Cardiac muscle cell (in vitro differentiated cells and primary cell): ENCODE measurements at regions not wholly inside any gene's neighbourhood (a gene's known extent, or its start where the extent isn't known, plus 50 kb on each side); places are given as distances from the start of the nearest gene placed in this dataset.

ENCODE experiments used
- DNase-seq, 2 donors: peaks; one replicate each; pipeline versions ENCODE4 v3.0.0 to v3.0.0-alpha.2; 2010 to 2017; ENCODE audit warnings: low read depth in 1 of 2, low spot score in 1 of 2
- H3K27ac ChIP-seq: fragments of 200-600 bp; sonication (generic); 2 replicates; pipeline ENCODE4 v1.5.1; 2016
- H3K27me3 ChIP-seq: fragments of 200-600 bp; sonication (generic); 2 replicates; pipeline ENCODE4 v1.6.0; 2016; ENCODE audit warnings: control low read depth
- H3K36me3 ChIP-seq: fragments of 200-600 bp; sonication (generic); 2 replicates; pipeline ENCODE4 v1.5.1; 2016; ENCODE audit warnings: control low read depth
- H3K4me1 ChIP-seq: fragments of 200-600 bp; sonication (generic); 2 replicates; pipeline ENCODE4 v1.8.1; 2017; ENCODE audit warnings: low read depth, mild to moderate bottlenecking, mixed run types
- H3K4me3 ChIP-seq: fragments of 200-600 bp; sonication (generic); 2 replicates; pipeline ENCODE4 v1.5.1; 2016; ENCODE audit warnings: mild to moderate bottlenecking
- H3K9me3 ChIP-seq: fragments of 200-600 bp; sonication (generic); 2 replicates; pipeline ENCODE4 v1.5.1; 2017; ENCODE audit warnings: low read depth, mild to moderate bottlenecking, control low read depth
- TF ChIP-seq, protein P1 (sequence below): IDR thresholded peaks from 2 replicates; pipeline ENCODE4 v1.5.1; 2012; ENCODE audit warnings: low read depth, mild to moderate bottlenecking, low read length

GRCh38 chr7:46630031-46630430 lies 709.0 kb upstream of the IGFBP3 start:
- Histone ChIP-seq H3K9me3 (no peaks in the 10 kb centered on the region), H3K27me3 (no peaks in the 10 kb centered on the region), H3K4me1 (peaks cover 2% of the 10 kb centered on the region), H3K27ac (no peak overlapping the region), H3K36me3 (no peaks in the 10 kb centered on the region), H3K4me3 (no peak overlapping the region)
- peak in 1 of 2 donors; percentile 15 for DNase-seq
- TF ChIP-seq, protein P1, sequence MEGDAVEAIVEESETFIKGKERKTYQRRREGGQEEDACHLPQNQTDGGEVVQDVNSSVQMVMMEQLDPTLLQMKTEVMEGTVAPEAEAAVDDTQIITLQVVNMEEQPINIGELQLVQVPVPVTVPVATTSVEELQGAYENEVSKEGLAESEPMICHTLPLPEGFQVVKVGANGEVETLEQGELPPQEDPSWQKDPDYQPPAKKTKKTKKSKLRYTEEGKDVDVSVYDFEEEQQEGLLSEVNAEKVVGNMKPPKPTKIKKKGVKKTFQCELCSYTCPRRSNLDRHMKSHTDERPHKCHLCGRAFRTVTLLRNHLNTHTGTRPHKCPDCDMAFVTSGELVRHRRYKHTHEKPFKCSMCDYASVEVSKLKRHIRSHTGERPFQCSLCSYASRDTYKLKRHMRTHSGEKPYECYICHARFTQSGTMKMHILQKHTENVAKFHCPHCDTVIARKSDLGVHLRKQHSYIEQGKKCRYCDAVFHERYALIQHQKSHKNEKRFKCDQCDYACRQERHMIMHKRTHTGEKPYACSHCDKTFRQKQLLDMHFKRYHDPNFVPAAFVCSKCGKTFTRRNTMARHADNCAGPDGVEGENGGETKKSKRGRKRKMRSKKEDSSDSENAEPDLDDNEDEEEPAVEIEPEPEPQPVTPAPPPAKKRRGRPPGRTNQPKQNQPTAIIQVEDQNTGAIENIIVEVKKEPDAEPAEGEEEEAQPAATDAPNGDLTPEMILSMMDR = no peak

DNA sequence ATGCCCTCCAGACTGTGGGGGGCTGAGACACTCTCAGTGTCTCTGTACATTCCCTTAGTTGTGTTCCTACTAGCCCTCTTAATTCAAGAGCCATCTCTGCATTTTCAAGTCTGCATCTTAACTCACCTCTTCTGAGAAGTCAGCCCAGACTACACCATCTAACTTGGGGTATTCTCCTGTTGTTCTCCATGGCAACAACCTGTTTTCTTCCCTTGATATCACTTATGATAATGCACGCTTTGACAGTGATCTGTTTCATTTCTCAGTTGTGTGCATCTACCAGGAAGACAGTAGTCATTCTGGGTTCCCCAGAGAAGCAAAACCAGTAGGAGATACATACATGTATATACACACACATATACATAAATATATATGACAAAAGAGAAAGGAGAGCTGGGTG lies 707.3 kb upstream of the IGFBP3 start:
- Histone ChIP-seq H3K27me3 (no peaks in the 10 kb centered on the region), H3K27ac (no peak overlapping the region), H3K4me1 (peaks cover 2% of the 10 kb centered on the region), H3K4me3 (no peak overlapping the region), H3K9me3 (no peaks in the 10 kb centered on the region), H3K36me3 (no peaks in the 10 kb centered on the region)
- TF ChIP-seq, protein P1 = no peak
- no peak for DNase-seq

DNA sequence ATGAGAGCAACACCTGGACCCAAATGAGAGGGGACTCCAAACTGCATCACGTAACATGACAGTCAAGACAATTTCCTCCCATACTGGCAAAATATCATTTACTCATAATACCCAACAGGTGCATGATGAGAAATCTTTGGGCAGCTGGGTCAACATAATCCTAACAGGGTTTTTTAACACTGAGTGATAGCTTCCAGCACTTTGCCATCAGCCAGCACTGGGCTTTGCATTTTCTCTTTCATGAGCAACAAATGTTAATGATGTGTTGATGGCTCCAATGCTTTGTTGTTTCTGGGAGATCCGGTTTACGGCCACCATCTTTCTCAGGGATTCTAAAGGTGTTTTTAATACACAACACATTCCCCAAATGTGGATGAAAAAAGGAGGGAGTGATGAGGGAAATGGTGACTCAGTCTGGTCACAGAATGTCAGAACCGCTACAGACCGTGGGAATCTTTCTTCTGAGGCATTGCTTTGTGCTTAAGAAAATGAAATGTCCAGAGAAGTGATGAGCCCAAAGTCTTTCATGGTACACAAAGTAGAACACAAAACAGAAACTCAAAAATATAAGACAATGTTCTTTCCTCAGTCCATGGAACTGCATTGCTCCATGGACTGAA lies 705.7 kb upstream of the IGFBP3 start:
- peaks cover 2% of the 10 kb centered on the region for H3K4me1 ChIP-seq
- H3K4me3 ChIP-seq = no peak overlapping the region
- H3K27me3 ChIP-seq = no peaks in the 10 kb centered on the region
- no peak overlapping the region for H3K27ac ChIP-seq
- H3K9me3 ChIP-seq = no peaks in the 10 kb centered on the region
- DNase-seq = no peak
- TF ChIP-seq, protein P1 = no peak
- no peaks in the 10 kb centered on the region for H3K36me3 ChIP-seq

DNA sequence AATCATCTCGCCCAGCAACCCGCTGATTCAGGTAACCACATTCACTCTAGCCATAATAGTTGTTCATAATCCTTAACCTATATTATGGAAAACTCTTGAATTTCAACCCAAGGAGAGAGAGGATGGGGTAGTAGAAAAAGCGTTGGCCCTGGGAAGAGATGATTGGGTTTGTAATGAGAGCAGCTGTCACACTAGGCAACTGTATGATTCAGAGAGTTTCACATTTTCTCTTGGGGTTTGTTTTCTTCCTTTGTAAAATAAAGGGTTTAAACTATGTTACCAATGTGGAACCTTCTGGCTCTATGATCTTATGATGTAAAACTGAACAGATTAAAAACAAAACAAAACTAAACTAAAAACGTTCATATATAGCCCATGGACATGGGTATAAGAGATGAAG lies 705.2 kb upstream of the IGFBP3 start:
- Histone ChIP-seq H3K27me3 (no peaks in the 10 kb centered on the region), H3K36me3 (no peaks in the 10 kb centered on the region), H3K4me1 (peaks cover 2% of the 10 kb centered on the region), H3K27ac (no peak overlapping the region), H3K4me3 (no peak overlapping the region), H3K9me3 (no peaks in the 10 kb centered on the region)
- no peak for DNase-seq
- TF ChIP-seq, protein P1 = no peak

GRCh38 chr7:46625032-46625431 lies 704.0 kb upstream of the IGFBP3 start:
- no peak for DNase-seq
- Histone ChIP-seq H3K27ac (no peak overlapping the region), H3K36me3 (no peaks in the 10 kb centered on the region), H3K9me3 (no peaks in the 10 kb centered on the region), H3K4me3 (no peak overlapping the region), H3K27me3 (no peaks in the 10 kb centered on the region), H3K4me1 (peaks cover 2% of the 10 kb centered on the region)
- TF ChIP-seq, protein P1 = no peak
